Body of pancreas (tissue), 4 donors: ENCODE measurements at regions not wholly inside any gene's neighbourhood (a gene's known extent, or its start where the extent isn't known, plus 50 kb on each side); places are given as distances from the start of the nearest gene placed in this dataset.

ENCODE experiments used
- POLR2A ChIP-seq, 3 donors: fragments of 450-650 bp; IDR thresholded peaks; one replicate each; pipeline ENCODE4 v1.6.1; 2016; ENCODE audit warnings: antibody characterized with exemption in 3 of 3, mild to moderate bottlenecking in 2 of 3
- TF ChIP-seq, protein P1 (sequence below), 7 experiments: fragments of 450-650 bp in 4 of 7; fragments of 200-600 bp in 3 of 7; sonication (generic) in 3 of 7; IDR thresholded peaks; one replicate each; pipeline ENCODE4 v1.5.1; 2016 to 2019; ENCODE audit warnings: antibody characterized with exemption in 7 of 7

DNA sequence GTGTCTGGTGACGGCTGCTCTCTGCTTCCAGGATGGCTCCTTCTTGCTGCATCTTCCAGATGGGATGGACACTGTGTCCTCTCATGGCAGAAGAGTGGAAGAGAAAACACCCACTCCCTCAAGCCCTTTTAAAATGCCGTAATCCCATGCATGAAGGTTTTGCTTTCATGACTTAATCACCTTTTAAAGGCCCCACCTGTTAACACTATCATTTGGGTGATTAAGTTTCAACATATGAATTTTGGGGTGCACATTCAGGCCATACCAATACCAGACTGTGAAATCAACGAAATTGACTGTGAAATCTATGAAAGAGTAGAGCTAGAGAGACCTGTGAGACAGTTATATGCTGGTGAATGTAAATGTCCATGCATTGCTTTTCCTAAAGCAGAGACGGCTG is 374.3 kb upstream of the CHD6 start:
- TF ChIP-seq, protein P1, sequence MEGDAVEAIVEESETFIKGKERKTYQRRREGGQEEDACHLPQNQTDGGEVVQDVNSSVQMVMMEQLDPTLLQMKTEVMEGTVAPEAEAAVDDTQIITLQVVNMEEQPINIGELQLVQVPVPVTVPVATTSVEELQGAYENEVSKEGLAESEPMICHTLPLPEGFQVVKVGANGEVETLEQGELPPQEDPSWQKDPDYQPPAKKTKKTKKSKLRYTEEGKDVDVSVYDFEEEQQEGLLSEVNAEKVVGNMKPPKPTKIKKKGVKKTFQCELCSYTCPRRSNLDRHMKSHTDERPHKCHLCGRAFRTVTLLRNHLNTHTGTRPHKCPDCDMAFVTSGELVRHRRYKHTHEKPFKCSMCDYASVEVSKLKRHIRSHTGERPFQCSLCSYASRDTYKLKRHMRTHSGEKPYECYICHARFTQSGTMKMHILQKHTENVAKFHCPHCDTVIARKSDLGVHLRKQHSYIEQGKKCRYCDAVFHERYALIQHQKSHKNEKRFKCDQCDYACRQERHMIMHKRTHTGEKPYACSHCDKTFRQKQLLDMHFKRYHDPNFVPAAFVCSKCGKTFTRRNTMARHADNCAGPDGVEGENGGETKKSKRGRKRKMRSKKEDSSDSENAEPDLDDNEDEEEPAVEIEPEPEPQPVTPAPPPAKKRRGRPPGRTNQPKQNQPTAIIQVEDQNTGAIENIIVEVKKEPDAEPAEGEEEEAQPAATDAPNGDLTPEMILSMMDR (IDR thresholded peaks at IDR 0.05) = no peak
- TF ChIP-seq POLR2A (IDR thresholded peaks at IDR 0.05) = no peak
